Uterus (tissue), 2 donors: ENCODE measurements at regions not wholly inside any gene's neighbourhood (a gene's known extent, or its start where the extent isn't known, plus 50 kb on each side); places are given as distances from the start of the nearest gene placed in this dataset.

Source experiments
- CTCF ChIP-seq, 4 experiments: fragments of 200-600 bp in 2 of 4; fragments of 450-650 bp in 2 of 4; sonication (generic) in 2 of 4; IDR thresholded peaks; one replicate each; pipeline ENCODE4 v1.5.1; 2016 to 2019; ENCODE audit warnings: antibody characterized with exemption in 4 of 4, mild to moderate bottlenecking in 2 of 4, moderate library complexity in 1 of 4
- POLR2A ChIP-seq, 2 donors: fragments of 450-650 bp; IDR thresholded peaks; one replicate each; pipeline ENCODE4 v1.6.1; 2016; ENCODE audit warnings: antibody characterized with exemption in 2 of 2, mild to moderate bottlenecking in 1 of 2, moderate library complexity in 1 of 2

DNA sequence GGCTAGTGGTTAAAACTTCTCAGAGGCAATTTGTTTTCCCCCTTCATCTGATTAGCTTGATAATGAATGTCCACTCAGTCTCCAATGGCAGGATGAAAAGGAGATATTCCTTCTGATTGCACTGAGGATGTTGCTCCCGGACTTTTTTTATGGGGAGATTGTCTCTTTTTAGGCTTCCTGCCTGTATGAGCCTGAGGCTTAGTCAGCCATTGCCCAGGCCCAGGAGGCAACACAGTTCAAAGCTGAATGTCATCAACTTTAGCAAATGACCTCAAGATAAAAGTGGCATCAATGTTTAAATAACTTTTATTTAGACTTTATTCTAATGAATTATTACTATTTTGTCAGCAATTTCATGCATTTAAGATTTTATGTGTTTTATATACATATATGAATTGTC lies 162.9 kb upstream of the PTBP2 start:
- TF ChIP-seq POLR2A (IDR thresholded peaks at IDR 0.05) (no peak), CTCF (IDR thresholded peaks at IDR 0.05) (no peak)
